Prostate gland (tissue), 2 donors: ENCODE measurements at regions not wholly inside any gene's neighbourhood (a gene's known extent, or its start where the extent isn't known, plus 50 kb on each side); places are given as distances from the start of the nearest gene placed in this dataset.

Experiments used
- DNase-seq: peaks from one replicate; pipeline ENCODE4 v3.0.0-alpha.2; 2019; ENCODE audit warnings: low spot score
- H3K27ac ChIP-seq, 2 donors: fragments of 200-600 bp; sonication (generic); 2 replicates each; pipeline ENCODE4 v1.5.1; 2017 to 2019
- H3K27me3 ChIP-seq: fragments of 200-600 bp; sonication (generic); replicated peaks from 2 replicates; pipeline ENCODE4 v1.5.1; 2019; ENCODE audit not compliant: insufficient read depth
- H3K36me3 ChIP-seq, 2 donors: fragments of 200-600 bp; sonication (generic); 1 replicate in 1 of 2; 2 replicates in 1 of 2; pipeline versions ENCODE4 v1.5.1 to v1.8.1; 2017 to 2019
- H3K4me1 ChIP-seq: fragments of 200-600 bp; sonication (generic); replicated peaks from 2 replicates; pipeline ENCODE4 v1.5.1; 2019
- H3K4me3 ChIP-seq, 2 donors: fragments of 200-600 bp; sonication (generic); 2 replicates each; pipeline ENCODE4 v1.5.1; 2017 to 2019
- H3K9me3 ChIP-seq: fragments of 200-600 bp; sonication (generic); 2 replicates; pipeline ENCODE4 v1.5.1; 2017
- POLR2A ChIP-seq: fragments of 450-650 bp; IDR thresholded peaks from one replicate; pipeline ENCODE4 v1.6.1; 2016; ENCODE audit warnings: antibody characterized with exemption, mild to moderate bottlenecking
- POLR2AphosphoS5 ChIP-seq: sonication (generic); formaldehyde crosslinking; IDR thresholded peaks from one replicate; pipeline ENCODE4 v1.6.1; 2017; ENCODE audit warnings: antibody characterized with exemption
- WGBS: methylation state at CpG from one replicate; pipeline ENCODE4 v1.1.5; 2018; 5-methylcytosine and 5-hydroxymethylcytosine counted together
- intact Hi-C: fragments of 100-400 bp; cut with DNase I; formaldehyde crosslinking; loops from one replicate; pipeline ENCODE4 v1.14.2; 2022
- TF ChIP-seq, protein P1 (sequence below), 4 experiments: fragments of 200-600 bp in 2 of 4; fragments of 450-650 bp in 2 of 4; sonication (generic) in 2 of 4; IDR thresholded peaks; 1 replicate in 3 of 4; 2 replicates in 1 of 4; pipeline ENCODE4 v1.5.1; 2016 to 2019; ENCODE audit warnings: antibody characterized with exemption in 4 of 4, mild to moderate bottlenecking in 2 of 4, moderate library complexity in 2 of 4

DNA sequence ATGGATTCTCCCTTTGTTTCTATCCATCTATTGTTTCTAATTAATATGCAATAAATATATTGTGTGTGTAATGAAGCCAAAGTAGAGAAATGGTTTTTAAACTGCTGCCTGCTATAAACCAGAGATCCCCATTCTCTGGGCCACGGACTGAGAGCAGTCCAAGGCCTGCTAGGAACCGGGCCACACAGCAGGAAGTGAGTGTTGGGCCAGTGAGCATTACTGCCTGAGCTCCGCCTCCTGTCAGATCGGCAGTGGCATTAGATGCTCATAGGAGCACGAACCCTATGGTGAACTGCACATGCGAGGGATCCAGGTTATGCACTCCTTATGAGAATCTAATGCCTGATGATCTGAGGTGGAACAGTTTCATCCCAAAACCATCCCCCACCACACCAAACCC lies 85.2 kb upstream of the POMGNT2 start:
- TF ChIP-seq, protein P1, sequence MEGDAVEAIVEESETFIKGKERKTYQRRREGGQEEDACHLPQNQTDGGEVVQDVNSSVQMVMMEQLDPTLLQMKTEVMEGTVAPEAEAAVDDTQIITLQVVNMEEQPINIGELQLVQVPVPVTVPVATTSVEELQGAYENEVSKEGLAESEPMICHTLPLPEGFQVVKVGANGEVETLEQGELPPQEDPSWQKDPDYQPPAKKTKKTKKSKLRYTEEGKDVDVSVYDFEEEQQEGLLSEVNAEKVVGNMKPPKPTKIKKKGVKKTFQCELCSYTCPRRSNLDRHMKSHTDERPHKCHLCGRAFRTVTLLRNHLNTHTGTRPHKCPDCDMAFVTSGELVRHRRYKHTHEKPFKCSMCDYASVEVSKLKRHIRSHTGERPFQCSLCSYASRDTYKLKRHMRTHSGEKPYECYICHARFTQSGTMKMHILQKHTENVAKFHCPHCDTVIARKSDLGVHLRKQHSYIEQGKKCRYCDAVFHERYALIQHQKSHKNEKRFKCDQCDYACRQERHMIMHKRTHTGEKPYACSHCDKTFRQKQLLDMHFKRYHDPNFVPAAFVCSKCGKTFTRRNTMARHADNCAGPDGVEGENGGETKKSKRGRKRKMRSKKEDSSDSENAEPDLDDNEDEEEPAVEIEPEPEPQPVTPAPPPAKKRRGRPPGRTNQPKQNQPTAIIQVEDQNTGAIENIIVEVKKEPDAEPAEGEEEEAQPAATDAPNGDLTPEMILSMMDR (IDR thresholded peaks at IDR 0.05) = no peak
- TF ChIP-seq POLR2AphosphoS5 (no peak), POLR2A (no peak)
- Histone ChIP-seq H3K4me1 (no peaks in the 10 kb centered on the region), H3K27ac (no peak overlapping the region), H3K27me3 (no peaks in the 10 kb centered on the region), H3K36me3 (no peaks in the 10 kb centered on the region), H3K9me3 (no peaks in the 10 kb centered on the region), H3K4me3 (no peak overlapping the region)
- intact Hi-C loops = no loop called here
- no peak for DNase-seq
- WGBS = 81% methylated on average over 6 of the region's 6 CpGs

DNA sequence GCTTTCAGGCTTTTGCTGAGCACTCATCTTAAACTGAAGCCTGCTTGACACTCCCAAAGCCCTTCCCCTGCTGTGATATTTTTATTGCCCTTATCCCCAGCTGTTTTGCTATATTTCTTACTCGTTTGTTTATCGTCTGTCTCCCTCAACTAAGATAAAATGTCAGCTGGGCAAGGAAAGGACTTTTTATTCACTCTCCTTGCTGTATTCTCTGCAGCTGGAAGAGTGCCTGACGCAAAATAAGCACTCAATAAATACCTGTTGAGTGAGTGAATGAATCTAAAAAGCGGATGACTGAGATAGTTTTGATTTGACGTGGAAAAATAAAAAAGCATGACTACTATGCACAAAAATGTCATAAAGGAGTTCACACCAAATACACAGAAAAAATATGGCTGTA lies 84.8 kb upstream of the POMGNT2 start:
- Histone ChIP-seq H3K36me3 (no peaks in the 10 kb centered on the region), H3K9me3 (no peaks in the 10 kb centered on the region), H3K4me3 (no peak overlapping the region), H3K27me3 (no peaks in the 10 kb centered on the region), H3K27ac (no peak overlapping the region), H3K4me1 (no peaks in the 10 kb centered on the region)
- 27% methylated on average over 5 of the region's 5 CpGs for WGBS
- intact Hi-C loops = no loop called here
- no peak for DNase-seq
- TF ChIP-seq, protein P1 (IDR thresholded peaks at IDR 0.05) = no peak
- TF ChIP-seq POLR2AphosphoS5 (no peak), POLR2A (no peak)

DNA sequence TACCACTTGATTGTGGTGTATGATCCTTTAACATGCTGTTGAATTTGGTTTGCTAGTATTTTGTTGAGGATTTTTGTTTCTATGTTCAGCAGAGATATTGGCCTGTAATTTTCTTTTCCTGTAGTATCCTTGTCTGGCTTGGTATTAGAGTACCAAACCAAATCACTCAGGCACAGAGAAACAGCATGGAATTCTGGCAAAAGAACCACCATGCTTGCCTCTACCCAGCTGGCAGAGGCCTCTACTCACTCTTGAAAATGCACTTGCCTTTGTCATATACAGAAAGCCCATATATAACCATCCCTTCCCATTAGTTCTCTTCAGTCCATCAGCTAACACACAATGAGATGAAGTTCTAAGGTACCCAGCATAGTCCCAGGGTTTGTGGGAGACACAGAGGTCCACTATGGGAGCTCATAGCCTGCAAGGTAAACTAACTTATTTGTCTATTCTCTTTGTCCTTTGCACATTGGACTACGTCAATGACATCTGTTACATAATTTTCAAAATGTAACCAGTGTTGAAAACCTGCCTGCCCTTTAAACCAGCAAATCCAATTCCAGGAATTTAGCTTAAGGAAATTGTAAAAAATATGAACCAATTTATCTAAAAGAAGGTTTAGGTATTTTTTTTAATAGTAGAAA lies 82.1 kb upstream of the POMGNT2 start:
- TF ChIP-seq, protein P1 (IDR thresholded peaks at IDR 0.05) = no peak
- TF ChIP-seq POLR2AphosphoS5 = no peak
- TF ChIP-seq POLR2A = no peak
- Histone ChIP-seq H3K27me3 (no peaks in the 10 kb centered on the region), H3K9me3 (no peaks in the 10 kb centered on the region), H3K4me1 (no peaks in the 10 kb centered on the region), H3K36me3 (no peaks in the 10 kb centered on the region), H3K27ac (no peak overlapping the region), H3K4me3 (no peak overlapping the region)
- WGBS = 88% methylated on average over 1 of the region's 1 CpG
- intact Hi-C loops = no loop called here
- DNase-seq = no peak

DNA sequence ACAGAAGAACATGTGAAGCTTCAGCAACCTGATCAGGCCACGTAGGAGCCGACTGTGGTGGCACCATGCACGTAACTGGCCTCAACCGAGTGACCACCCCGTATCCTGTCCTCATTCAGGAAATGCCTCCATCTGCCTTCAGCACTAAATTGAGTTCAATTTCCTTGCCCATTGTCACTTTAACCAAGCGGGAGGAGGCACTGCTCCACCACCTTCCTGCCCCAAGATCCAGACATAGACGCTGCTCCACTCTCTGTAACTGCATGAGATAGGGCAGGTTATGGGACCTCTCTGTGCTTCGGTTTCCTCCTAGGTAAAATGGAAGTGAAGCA lies 80.1 kb upstream of the POMGNT2 start:
- Histone ChIP-seq H3K4me3 (no peak overlapping the region), H3K9me3 (no peaks in the 10 kb centered on the region), H3K36me3 (no peaks in the 10 kb centered on the region), H3K4me1 (no peaks in the 10 kb centered on the region), H3K27ac (no peak overlapping the region), H3K27me3 (no peaks in the 10 kb centered on the region)
- intact Hi-C loops = no loop called here
- 73% methylated on average over 8 of the region's 8 CpGs for WGBS
- TF ChIP-seq, protein P1 (IDR thresholded peaks at IDR 0.05) = no peak
- TF ChIP-seq POLR2A = no peak
- TF ChIP-seq POLR2AphosphoS5 = no peak
- no peak for DNase-seq

DNA sequence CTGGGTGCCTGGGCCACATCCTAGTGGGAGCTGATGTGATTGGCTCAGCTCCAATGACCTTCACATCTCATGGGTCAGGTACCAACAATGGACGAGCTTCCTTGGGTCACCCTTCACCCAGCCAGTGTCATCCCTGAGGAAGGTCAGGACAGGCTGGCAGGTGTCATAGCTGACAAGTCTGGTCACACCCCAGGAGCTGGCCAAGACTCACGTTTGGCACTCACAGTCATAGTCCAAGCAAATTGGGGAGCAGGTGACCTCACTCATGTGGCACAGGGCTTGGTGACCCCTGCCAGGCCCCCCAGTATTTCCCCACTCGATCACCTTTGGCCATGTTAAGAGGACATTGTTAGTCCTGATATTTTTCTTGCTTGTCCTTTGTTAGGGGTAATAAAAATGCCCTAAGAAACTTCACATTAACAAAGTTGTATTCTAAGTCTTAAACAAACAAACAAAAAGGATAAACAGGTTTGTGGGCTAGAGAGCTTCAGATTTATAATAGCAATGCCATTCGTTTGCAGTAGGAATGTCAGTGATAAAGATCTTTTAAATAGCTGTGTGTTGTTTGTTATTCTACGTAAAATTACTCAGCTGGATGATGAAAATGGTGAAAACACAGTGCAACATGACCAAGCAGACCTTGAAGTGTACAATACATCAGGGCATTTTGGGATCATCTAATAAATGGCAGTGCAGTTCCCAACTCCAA lies 79.5 kb upstream of the POMGNT2 start:
- WGBS = 28% methylated on average over 5 of the region's 5 CpGs
- no peaks in the 10 kb centered on the region for H3K4me1 ChIP-seq
- no peaks in the 10 kb centered on the region for H3K36me3 ChIP-seq
- H3K4me3 ChIP-seq = no peak overlapping the region
- DNase-seq = no peak
- H3K27ac ChIP-seq = no peak overlapping the region
- intact Hi-C loops = no loop called here
- H3K27me3 ChIP-seq = no peaks in the 10 kb centered on the region
- no peaks in the 10 kb centered on the region for H3K9me3 ChIP-seq
- TF ChIP-seq POLR2A (no peak), POLR2AphosphoS5 (no peak)
- TF ChIP-seq, protein P1 (IDR thresholded peaks at IDR 0.05) = no peak
